HepG2 (cell line): ENCODE measurements at regions not wholly inside any gene's neighbourhood (a gene's known extent, or its start where the extent isn't known, plus 50 kb on each side); places are given as distances from the start of the nearest gene placed in this dataset.

Experiments
- ATAC-seq: fragments of 200-7000 bp; cut with Tn5 transposase; 3 replicates; pipeline ENCODE4 v1.9.1; 2020; ENCODE audit warnings: mild to moderate bottlenecking, moderate library complexity
- BruUV-seq: library from RNA; stranded (reverse); fragments of 400-500 nt; replicated peaks from 2 replicates; lab custom pipeline; 2021; lab: Mats Ljungman, UMichigan
- CTCF ChIA-PET: fragments of 300-600 bp; formaldehyde crosslinking; extraction: SDS; loops from one replicate; lab custom pipeline; 2021; ENCODE audit warnings: low total read pairs, inconsistent platforms, low intra/inter-chr PET ratio; lab: Yijun Ruan, JAX
- POLR2A ChIA-PET: fragments of 350-600 bp; sonication (Branson Sonifier 250); formaldehyde crosslinking; loops from one replicate; lab custom pipeline; 2020; ENCODE audit warnings: antibody characterized with exemption, inconsistent platforms; lab: Yijun Ruan, JAX
- DNase-seq: peaks from one replicate; pipeline ENCODE4 v3.0.0-alpha.2; 2015; ENCODE audit warnings: low spot score
- FAIRE-seq: peaks from 3 replicates; lab custom pipeline; 2011; peaks lifted over from hg19 to GRCh38; lab: Jason Lieb, UNC
- H2AFZ ChIP-seq: one replicate; pipeline ENCODE4 v1.6.1; 2011; ENCODE audit warnings: low read length, inconsistent platforms
- H3K27ac ChIP-seq: fragments of 300-600 bp; 3 replicates; pipeline ENCODE4 v1.8.0; 2011; ENCODE audit warnings: mixed run types, mild to moderate bottlenecking, mixed read lengths, low read length, inconsistent platforms; ENCODE audit not compliant: insufficient read depth; ENCODE audit errors: extremely low read length
- H3K27me3 ChIP-seq, 2 experiments: fragments of 200-600 bp in 1 of 2; 2 replicates in 1 of 2; 3 replicates in 1 of 2; pipeline versions ENCODE4 v1.6.0 to v1.8.0; 2011; ENCODE audit warnings: low read length in 2 of 2, mild to moderate bottlenecking in 2 of 2, moderate library complexity in 2 of 2, inconsistent platforms in 1 of 2; ENCODE audit not compliant: insufficient read depth in 2 of 2, control insufficient read depth in 1 of 2
- H3K36me3 ChIP-seq, 2 experiments: fragments of 200-600 bp in 1 of 2; replicated peaks in 1 of 2; 2 replicates in 1 of 2; 3 replicates in 1 of 2; pipeline versions ENCODE4 v1.5.1 to v1.8.0; 2011; ENCODE audit warnings: low read length in 2 of 2, inconsistent platforms in 1 of 2; ENCODE audit not compliant: insufficient read depth in 2 of 2, control insufficient read depth in 1 of 2
- H3K4me1 ChIP-seq: 2 replicates; pipeline ENCODE4 v1.5.1; 2012; ENCODE audit warnings: low read length, inconsistent platforms; ENCODE audit not compliant: insufficient read depth
- H3K4me2 ChIP-seq: 2 replicates; pipeline ENCODE4 v1.6.0; 2011; ENCODE audit warnings: low read depth, low read length, inconsistent platforms
- H3K4me3 ChIP-seq, 3 experiments: fragments of 200-600 bp in 1 of 3; sonication (generic), shearing (Covaris generic) in 1 of 3; replicated peaks in 1 of 3; 2 replicates each; pipeline ENCODE4 v1.5.1; 2011 to 2016; ENCODE audit warnings: low read length in 3 of 3, inconsistent platforms in 2 of 3, low read depth in 2 of 3, mild to moderate bottlenecking in 2 of 3, control low read depth in 1 of 3, mixed read lengths in 1 of 3; ENCODE audit not compliant: insufficient read depth in 1 of 3
- H3K79me2 ChIP-seq: one replicate; pipeline ENCODE4 v1.6.1; 2011; ENCODE audit warnings: low read length, inconsistent platforms; ENCODE audit not compliant: insufficient read depth
- H3K9ac ChIP-seq: 2 replicates; pipeline ENCODE4 v1.6.0; 2011; ENCODE audit warnings: mild to moderate bottlenecking, low read depth, low read length, inconsistent platforms; ENCODE audit not compliant: insufficient read depth
- H3K9me3 ChIP-seq: 2 replicates; pipeline ENCODE4 v1.5.1; 2012; ENCODE audit warnings: mild to moderate bottlenecking, low read length
- H4K20me1 ChIP-seq: 2 replicates; pipeline ENCODE4 v1.6.0; 2011; ENCODE audit warnings: inconsistent platforms, mild to moderate bottlenecking, low read length, moderate library complexity; ENCODE audit not compliant: insufficient read depth
- BRD4 ChIP-seq: sonication (generic); formaldehyde crosslinking; IDR thresholded peaks from 2 replicates; pipeline ENCODE4 v1.4.0; 2020; ENCODE audit warnings: missing genetic modification reagents
- DZIP1 ChIP-seq: sonication (generic); formaldehyde crosslinking; IDR thresholded peaks from 2 replicates; pipeline ENCODE4 v1.5.0; 2020; ENCODE audit warnings: mild to moderate bottlenecking, missing genetic modification reagents
- HOXA3 ChIP-seq: sonication (generic); formaldehyde crosslinking; IDR thresholded peaks from 2 replicates; pipeline ENCODE4 v1.5.0; 2020; ENCODE audit warnings: missing genetic modification reagents
- REST ChIP-seq, 2 experiments: IDR thresholded peaks; 2 replicates each; pipeline ENCODE4 v1.6.1; 2011 to 2012; ENCODE audit warnings: low read length in 2 of 2, borderline replicate concordance in 1 of 2, low read depth in 1 of 2, mild to moderate bottlenecking in 1 of 2, moderate library complexity in 1 of 2
- SNAI1 ChIP-seq: sonication (generic); formaldehyde crosslinking; IDR thresholded peaks from 2 replicates; pipeline ENCODE4 v1.5.0; 2020; ENCODE audit warnings: mild to moderate bottlenecking, missing genetic modification reagents, borderline replicate concordance
- SSRP1 ChIP-seq: IDR thresholded peaks from 2 replicates; pipeline ENCODE4 v1.6.1; 2016; ENCODE audit warnings: control low read depth
- ZNF784 ChIP-seq: sonication (generic); formaldehyde crosslinking; IDR thresholded peaks from 2 replicates; pipeline ENCODE4 v1.5.1; 2020; ENCODE audit warnings: missing genetic modification reagents, mild to moderate bottlenecking, borderline replicate concordance
- WGBS: methylation state at CpG from one replicate; pipeline ENCODE4 v1.1.6; 2017; ENCODE audit warnings: low lambda C conversion rate; 5-methylcytosine and 5-hydroxymethylcytosine counted together
- in situ Hi-C: cut with HindIII; loops from 2 replicates; pipeline ENCODE4 v1.10.0; 2017; ENCODE audit warnings: low pct_unique_long_range_greater_than_20kb; ENCODE audit not compliant: extremely low pct_ligation_motif_present
- intact Hi-C: fragments of 100-400 bp; cut with micrococcal nuclease; formaldehyde crosslinking; loops from one replicate; pipeline ENCODE4 v1.10.0; 2022; ENCODE audit not compliant: unreplicated experiment

- no TSS peak for BruUV-seq
- DNase-seq (no peak), ATAC-seq (no peak), FAIRE-seq (no peak)
- no peak for TF ChIP-seq REST (IDR thresholded peaks at IDR 0.05; ENCODE audit: borderline replicate concordance in 1 of 2, low read depth in 1 of 2, low read length in 2 of 2)
- no peak for TF ChIP-seq ZNF784 (CRISPR knock-in tag)
- no peak for TF ChIP-seq SSRP1 (CRISPR knock-in tag)
- TF ChIP-seq SNAI1 (CRISPR knock-in tag): no peak
- TF ChIP-seq BRD4 (CRISPR knock-in tag): no peak
- no peak for TF ChIP-seq DZIP1 (CRISPR knock-in tag)
- TF ChIP-seq HOXA3 (CRISPR knock-in tag): no peak
- H3K9me3 ChIP-seq: no peaks in the 10 kb centered on the region
- H3K79me2 ChIP-seq: no peaks in the 10 kb centered on the region
- 15% methylated on average over 5 of the region's 5 CpGs for WGBS
- no peaks in the 10 kb centered on the region for H3K4me1 ChIP-seq
- H3K9ac ChIP-seq: no peak overlapping the region
- no peak overlapping the region for H2AFZ ChIP-seq
- in situ Hi-C loops (no loop called here), intact Hi-C loops (no loop called here)
- no peak overlapping the region for H3K4me2 ChIP-seq
- CTCF ChIA-PET: no interaction called here
- H3K4me3 ChIP-seq: no peak overlapping the region
- no peaks in the 10 kb centered on the region for H4K20me1 ChIP-seq
- no peak overlapping the region for H3K27ac ChIP-seq
- POLR2A ChIA-PET: no interaction called here
- no peaks in the 10 kb centered on the region for H3K36me3 ChIP-seq
- H3K27me3 ChIP-seq: no peaks in the 10 kb centered on the region
These were observed 119.8 kb downstream of the BTBD3 start for GRCh38 chr20:12037521-12037920.
